ENCODE measurements at regions not wholly inside any gene's neighbourhood (a gene's known extent, or its start where the extent isn't known, plus 50 kb on each side); places are given as distances from the start of the nearest gene placed in this dataset.

DNA sequence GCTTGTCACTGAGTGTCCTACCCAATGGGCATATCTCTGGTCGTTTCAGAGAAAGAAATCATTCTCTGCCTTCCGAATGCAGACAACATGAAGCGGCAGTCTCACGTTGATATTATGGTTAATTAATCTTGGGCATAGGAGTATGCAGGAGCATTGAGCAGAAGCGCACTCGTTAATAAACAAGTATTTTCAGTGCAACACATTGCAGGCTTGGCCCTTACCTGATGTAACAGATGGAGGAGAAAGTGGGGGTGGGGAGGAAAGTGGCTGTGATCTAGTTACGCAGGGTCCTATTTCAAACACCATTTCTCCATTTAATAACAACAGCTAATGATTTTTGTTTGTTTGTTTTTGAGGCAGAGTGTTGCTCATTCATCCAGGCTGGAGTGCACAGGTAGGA is 414.0 kb upstream of the RBFOX1 start:
- DNase-seq: no peak

DNA sequence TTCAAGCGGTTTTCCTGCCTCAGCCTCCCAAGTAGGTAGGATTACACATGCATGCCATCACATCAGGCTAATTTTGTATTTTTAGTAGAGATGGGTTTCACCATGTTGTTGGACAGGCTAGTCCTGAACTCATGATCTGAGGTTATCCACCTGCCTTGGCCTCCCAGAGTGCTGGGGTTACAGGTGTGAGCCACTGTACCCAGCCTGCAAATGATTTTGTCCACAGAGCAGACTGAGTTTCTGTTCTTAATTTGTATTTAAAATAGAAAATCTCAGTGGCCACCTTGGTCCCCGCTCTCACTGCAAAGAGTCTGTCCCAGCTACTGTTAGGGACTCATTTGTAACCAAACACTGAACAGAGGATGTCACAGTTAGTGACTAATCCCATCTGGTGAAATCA is 415.7 kb upstream of the RBFOX1 start:
- DNase-seq: no peak

- no peak for DNase-seq
Measured at GRCh38 chr16:6913566-6913965, 419.1 kb upstream of the RBFOX1 start.

GRCh38 chr16:6910301-6910700 is 422.3 kb upstream of the RBFOX1 start:
- DNase-seq: no peak

DNA sequence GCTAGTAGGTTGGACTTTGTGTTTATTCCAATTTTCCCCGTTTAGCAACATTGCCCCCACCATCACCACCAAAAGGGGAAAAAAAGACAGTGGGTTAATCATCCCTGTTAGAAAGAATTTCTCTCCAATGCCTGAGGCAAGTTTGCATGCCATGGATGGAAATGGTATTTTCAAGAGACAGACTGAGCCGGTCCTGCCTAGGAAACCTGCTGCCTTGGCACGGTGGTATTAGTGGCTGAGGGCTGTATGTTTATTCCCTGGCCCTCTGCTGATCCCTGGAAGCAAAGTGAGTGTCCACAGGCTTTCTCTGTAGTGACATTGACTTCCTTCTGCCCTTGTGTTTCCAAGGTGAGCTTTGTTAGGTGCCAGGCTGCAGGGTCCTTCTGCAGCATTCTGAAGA is 427.0 kb upstream of the RBFOX1 start:
- DNase-seq: no peak

GRCh38 chr16:6903671-6904070 is 429.0 kb upstream of the RBFOX1 start:
- no peak for DNase-seq

GRCh38 chr16:6898896-6899295 is 433.7 kb upstream of the RBFOX1 start:
- DNase-seq: no peak

DNA sequence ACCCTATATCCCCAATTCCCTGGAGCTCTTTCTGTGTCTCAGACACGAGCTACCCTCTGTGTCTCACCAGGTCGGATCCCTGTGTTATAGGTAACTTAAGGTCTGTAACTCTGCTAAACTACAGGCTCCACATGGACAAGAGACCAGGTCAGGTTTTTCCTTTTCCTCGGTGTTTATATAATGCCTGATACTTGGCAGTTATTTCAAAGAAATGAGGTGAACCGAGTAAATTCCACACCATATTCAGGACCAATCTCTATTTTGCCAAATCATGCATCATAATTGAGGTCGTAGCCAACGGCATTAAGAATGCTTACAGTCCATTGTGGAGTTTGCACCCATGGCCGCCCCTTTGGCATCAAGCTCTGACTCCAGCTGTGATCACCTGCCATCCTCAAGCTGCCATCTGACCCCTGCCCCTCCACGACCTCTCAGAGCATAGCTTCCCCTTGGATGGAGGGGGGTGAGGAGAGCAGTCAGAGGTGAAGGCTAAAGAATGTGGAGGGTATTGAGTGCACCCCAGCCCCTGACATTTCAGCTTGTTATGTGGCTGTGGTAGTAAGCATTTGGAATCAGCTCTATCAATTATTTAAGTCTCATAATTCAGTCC is 434.7 kb upstream of the RBFOX1 start:
- DNase-seq: no peak

DNA sequence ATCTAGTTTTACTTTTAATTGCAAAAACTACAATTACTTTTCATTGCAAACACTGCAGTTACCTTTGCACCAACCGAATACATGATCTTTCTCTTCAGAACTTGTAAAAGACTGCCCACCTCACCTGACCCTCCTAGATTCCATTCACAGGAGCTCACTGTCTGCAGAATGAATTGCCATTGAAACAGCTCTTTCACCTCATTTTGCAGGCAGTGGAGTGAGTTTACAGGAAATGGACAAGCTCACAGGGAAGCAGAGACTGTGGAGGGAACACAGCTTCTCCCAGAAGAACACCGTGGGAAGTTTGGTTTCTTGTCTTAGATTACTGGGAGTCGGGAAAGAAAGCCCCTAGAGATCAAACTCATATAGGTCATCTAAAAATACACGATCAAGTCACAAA is 439.7 kb upstream of the RBFOX1 start:
- no peak for DNase-seq

DNA sequence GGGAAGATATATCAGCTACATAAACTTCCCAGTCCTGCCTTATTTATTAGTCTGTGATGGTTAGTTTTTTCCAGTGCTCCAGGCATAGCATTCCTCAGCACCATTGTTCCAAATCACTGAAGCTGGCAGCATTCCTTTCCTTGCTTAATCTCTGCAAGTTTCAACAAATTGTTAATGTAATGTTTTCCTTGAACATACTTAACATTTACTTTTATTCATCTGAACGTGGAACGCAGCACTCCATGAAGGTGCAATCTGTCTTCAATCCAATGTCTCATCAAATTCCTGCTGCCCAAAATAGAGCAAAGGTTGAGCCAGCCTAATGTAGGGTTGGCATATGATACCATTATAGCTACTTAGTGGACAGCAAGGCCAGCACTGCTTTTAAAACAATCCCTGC is 441.1 kb upstream of the RBFOX1 start:
- DNase-seq: no peak

GRCh38 chr16:6888531-6888930 is 444.1 kb upstream of the RBFOX1 start:
- DNase-seq: no peak

GRCh38 chr16:6884002-6884401 is 448.6 kb upstream of the RBFOX1 start:
- no peak for DNase-seq

DNA sequence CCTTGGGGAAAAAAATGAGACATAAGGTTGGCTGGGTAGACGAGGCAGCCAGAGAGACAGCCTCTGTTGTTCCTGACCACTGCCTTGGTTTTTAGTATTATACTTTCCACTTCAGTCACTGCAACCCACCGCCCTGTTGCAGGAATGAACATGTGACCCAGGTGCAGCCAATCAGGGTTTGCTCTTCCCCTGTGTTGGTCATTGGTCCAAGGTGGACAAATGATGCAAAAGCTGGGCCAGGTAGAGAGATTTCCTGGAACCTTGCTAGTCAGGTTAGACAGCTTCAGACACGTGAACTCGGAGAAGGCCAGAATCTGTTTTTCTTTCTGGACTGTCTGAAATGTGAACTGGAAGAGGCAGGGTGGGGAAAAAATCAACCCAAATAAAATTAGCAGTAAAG is 452.4 kb upstream of the RBFOX1 start:
- DNase-seq: no peak

GRCh38 chr16:6864671-6865070 is 468.0 kb upstream of the RBFOX1 start:
- no peak for DNase-seq

DNA sequence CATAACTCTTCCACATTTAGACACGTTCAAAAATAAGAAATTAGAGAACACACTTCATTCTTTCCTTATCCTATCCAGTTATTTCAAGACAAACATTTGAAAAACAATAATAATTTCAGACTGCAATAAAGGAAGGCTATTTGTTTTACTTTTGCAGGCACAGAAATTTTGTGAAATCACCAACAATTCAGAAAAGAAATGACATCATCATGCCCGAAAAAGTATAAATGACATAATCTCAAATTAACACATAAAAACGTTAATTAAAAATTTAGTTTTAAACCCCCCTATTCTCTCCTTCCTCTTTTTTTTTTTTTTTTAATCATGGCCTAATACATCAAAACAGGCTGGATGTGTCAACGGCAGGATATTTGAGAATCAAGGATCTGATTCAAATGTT is 468.4 kb upstream of the RBFOX1 start:
- DNase-seq: no peak

- DNase-seq: no peak
Measured at GRCh38 chr16:6863135-6863534, 469.5 kb upstream of the RBFOX1 start.

- DNase-seq: no peak
Measured at GRCh38 chr16:6861815-6862477, 470.7 kb upstream of the RBFOX1 start.

GRCh38 chr16:6861135-6861814 is 471.4 kb upstream of the RBFOX1 start:
- no peak for DNase-seq

GRCh38 chr16:6857575-6857974 is 475.1 kb upstream of the RBFOX1 start:
- no peak for DNase-seq

DNA sequence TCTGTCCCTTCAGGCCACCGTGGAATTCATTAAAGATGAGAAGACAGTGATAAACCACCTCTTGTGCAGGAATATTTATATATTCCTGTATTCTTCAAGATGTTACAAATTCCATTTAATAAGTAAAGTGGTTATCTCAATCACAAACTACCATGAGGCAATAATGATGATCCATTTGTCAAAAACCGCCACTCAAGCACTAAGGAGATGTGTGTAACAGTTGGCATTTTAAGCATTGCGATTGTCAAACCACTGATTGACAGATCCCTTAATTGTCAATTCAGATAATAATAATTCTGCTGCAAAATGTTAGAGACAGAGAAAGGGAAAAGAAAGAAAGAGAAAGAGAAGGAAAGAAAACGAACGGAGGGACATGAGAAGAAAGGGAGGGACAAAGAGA is 476.1 kb upstream of the RBFOX1 start:
- no peak for DNase-seq

DNA sequence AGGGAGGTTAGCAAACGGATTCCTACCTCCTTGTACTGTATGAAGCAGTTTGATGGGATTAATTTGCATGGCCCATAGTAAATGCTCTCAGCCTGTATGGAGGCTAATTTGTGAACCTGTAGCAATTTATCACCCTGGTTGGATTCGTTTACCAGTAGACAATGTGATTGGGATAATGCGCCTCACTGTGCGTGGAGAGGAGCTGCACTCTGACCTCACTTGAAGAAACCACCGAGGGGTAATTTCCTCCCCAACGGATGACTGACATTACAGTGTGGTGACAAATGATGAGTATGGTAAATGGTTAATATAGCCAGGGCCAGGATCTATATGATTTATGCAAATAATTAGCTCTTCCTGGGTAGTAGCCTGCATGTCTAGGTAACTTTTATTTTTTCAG is 479.1 kb upstream of the RBFOX1 start:
- DNase-seq: no peak

GRCh38 chr16:6852643-6853225 is 479.9 kb upstream of the RBFOX1 start:
- DNase-seq: no peak

- DNase-seq: no peak
Measured at GRCh38 chr16:6846452-6846851, 486.2 kb upstream of the RBFOX1 start.

GRCh38 chr16:6841392-6841791 is 491.3 kb upstream of the RBFOX1 start:
- DNase-seq: no peak
